Left forelimb (tissue), 1 donor: ENCODE measurements at regions not wholly inside any gene's neighbourhood (a gene's known extent, or its start where the extent isn't known, plus 50 kb on each side); places are given as distances from the start of the nearest gene placed in this dataset.

Source experiments
- DNase-seq: peaks from one replicate; pipeline ENCODE4 v3.0.0-alpha.2; 2018; ENCODE audit warnings: low spot score

DNA sequence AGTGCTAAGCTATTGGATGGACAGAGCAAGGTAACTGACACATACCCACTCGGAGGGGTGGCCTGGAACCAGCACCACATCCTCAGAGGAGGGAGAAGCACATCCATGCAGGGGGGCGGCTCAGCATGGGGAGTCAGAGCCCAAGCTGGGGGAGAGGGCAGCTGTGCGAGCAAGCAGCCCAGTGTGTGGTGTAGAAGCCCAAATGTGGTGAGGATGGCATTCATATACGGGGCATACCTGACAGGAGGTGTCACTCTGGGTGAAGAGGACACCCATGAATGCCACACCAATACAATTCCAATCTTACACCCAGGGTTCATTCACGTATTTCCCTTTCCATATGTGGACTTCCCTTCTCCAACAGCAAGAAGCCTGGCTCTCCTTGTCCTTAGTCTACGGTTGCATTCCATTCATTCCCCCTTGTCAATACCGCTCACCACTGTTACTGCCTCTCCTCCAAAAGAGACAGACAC is 58.7 kb upstream of the ACAN start:
- DNase-seq, result no peak

- DNase-seq, result no peak
Observed at GRCh38 chr15:88745065-88745464, 58.2 kb upstream of the ACAN start.

GRCh38 chr15:88745696-88746095 is 57.5 kb upstream of the ACAN start:
- no peak for DNase-seq

- DNase-seq, result no peak
Observed at GRCh38 chr15:88746451-88746850, 56.8 kb upstream of the ACAN start.

DNA sequence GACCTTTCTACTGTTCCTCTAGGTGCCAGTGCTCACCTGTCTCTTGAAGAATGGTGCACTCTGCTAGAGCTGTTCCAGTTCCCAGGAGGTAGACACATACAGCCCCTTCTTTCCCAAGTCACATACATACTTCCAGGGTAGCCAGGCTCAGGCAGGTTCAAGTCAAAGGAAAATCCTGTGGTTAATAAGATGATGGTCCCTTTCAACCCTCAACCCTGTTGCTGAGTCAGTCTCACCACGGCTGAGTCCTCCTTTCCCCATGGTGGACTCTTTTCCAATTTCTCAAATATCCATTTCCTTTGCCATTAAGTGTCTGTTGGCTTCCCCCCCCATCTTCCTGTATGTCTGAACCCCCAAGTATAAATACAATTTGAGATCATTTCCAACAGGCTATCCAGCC is 56.1 kb upstream of the ACAN start:
- no peak for DNase-seq

GRCh38 chr15:88747631-88748030 is 55.6 kb upstream of the ACAN start:
- DNase-seq, result no peak

GRCh38 chr15:88748081-88748480 is 55.2 kb upstream of the ACAN start:
- no peak for DNase-seq

DNA sequence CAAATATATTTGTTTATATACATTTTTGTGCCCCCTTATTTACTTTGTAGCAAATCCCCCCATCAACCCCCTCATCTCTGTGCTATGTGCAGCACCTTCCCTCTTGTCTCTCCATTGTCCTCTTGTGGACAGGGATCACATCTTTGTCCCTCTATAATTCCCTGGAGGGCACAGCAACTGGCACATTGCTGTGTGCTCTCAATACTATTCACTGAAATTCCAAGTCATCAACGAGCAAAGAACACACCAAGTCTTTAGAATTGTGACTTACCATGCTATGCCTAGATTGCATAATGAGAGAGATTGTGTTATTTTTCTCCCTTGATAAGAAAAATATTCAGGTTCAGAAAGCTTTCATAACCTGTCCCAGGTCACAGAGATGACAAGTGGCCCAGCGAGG is 54.6 kb upstream of the ACAN start:
- DNase-seq, result no peak

DNA sequence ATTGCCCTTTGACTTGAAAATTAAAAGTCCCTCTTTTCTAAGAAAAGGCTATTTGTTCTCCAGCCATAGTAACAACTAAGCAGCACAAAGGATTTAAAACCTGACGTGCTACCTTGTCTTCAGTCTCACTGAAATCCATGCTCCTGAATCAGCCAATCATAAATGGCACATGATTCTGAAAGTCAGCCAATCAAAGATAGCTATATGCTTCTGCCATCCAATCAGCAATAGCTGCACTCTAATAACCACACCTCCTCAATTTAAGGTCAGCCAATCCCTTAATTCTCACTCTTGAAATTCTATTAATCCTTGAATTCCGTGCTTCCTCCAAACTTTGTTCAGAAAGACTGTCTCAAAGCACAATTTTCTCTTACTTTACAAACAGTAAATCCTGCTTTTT is 53.5 kb upstream of the ACAN start:
- DNase-seq, result no peak

GRCh38 chr15:88752501-88752900 is 50.7 kb upstream of the ACAN start:
- no peak for DNase-seq

DNA sequence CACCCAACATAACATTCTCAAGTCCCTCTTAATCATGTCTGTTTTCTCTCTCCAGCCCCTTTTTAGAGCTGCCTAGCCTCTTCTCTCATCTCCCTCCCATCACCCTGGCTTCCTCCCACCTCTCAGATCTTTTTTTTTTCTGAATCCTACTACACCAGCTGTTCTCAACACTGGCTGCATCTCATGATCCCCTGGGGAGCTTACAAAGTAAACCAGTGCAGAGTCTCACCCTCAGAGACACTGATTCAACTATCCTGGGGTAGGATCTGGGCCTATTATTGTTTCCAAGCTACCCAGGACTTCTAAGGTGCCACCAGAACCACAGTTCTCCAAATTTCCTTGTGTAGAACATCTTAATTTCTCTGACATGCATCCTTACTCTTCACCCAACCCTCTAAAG is 50.3 kb upstream of the ACAN start:
- no peak for DNase-seq
